ENCODE measurements at regions not wholly inside any gene's neighbourhood (a gene's known extent, or its start where the extent isn't known, plus 50 kb on each side); places are given as distances from the start of the nearest gene placed in this dataset.

GRCh38 chr7:97659363-97660045 lies 72.4 kb upstream of the TAC1 start:
- no peak overlapping the region for H2AK5ac ChIP-seq (ENCODE audit: insufficient read length, low read length)
- H2AFZ ChIP-seq (ENCODE audit: low read length), result no peak overlapping the region
- no peaks in the 10 kb centered on the region for H3K79me2 ChIP-seq (ENCODE audit: insufficient read depth, low read length)
- H3K9me3 Mint-ChIP-seq, result no peaks in the 10 kb centered on the region; a peak in 1 of 5 replicates
- H3K56ac ChIP-seq (ENCODE audit: insufficient read length, low read depth, low read length), result no peak overlapping the region
- no peak overlapping the region for H3K4me2 ChIP-seq (ENCODE audit: insufficient read depth, insufficient read length, low read length)
- H3K27me3 ChIP-seq (ENCODE audit: insufficient read depth, low read length), result no peaks in the 10 kb centered on the region
- H3K36me3 Mint-ChIP-seq (ENCODE audit: insufficient read depth in 1 of 3, low read depth in 3 of 3), result no peaks in the 10 kb centered on the region
- no peaks in the 10 kb centered on the region for H3K4me1 Mint-ChIP-seq
- H3K27ac ChIP-seq (ENCODE audit: insufficient read length, low read depth, low read length), result no peak overlapping the region
- no peak overlapping the region for H3K9ac ChIP-seq (ENCODE audit: extremely low read depth, insufficient read length, low read length)
- no peak overlapping the region for H3K23ac ChIP-seq (ENCODE audit: insufficient read length, low read depth, low read length)
- H2BK15ac ChIP-seq (ENCODE audit: low read depth, low read length), result no peak overlapping the region
- H4K8ac ChIP-seq (replicated peaks; ENCODE audit: insufficient read length, low read depth, low read length), result no peak overlapping the region
- H4K91ac ChIP-seq (ENCODE audit: insufficient read length, low read depth, low read length), result no peak overlapping the region
- no CpG with 5 or more reads among the region's 3 CpGs for WGBS (ENCODE audit: extremely low coverage, insufficient read length, low lambda C conversion rate)
- H3K4me1 ChIP-seq (ENCODE audit: insufficient read depth, low read length), result no peaks in the 10 kb centered on the region
- no peak overlapping the region for H3K4ac ChIP-seq (ENCODE audit: low read depth, low read length)
- H2BK12ac ChIP-seq (ENCODE audit: insufficient read length, low read depth, low read length), result no peak overlapping the region
- H3K27me3 Mint-ChIP-seq (ENCODE audit: low read depth), result no peaks in the 10 kb centered on the region
- H3K27ac Mint-ChIP-seq, result no peak overlapping the region
- H2BK20ac ChIP-seq (ENCODE audit: low read depth, low read length, poor library complexity, severe bottlenecking), result no peak overlapping the region
- no peak for DNase-seq
- no peaks in the 10 kb centered on the region for H3K79me1 ChIP-seq (ENCODE audit: insufficient read depth, low read depth, low read length, poor library complexity, severe bottlenecking)
- no peak overlapping the region for H2BK120ac ChIP-seq (ENCODE audit: low read depth, low read length, poor library complexity, severe bottlenecking)
- no peak for TF ChIP-seq CTCF (conservative IDR thresholded peaks at IDR 0.05)
- H3K14ac ChIP-seq (ENCODE audit: insufficient read depth, low read length), result no peak overlapping the region
- no peak overlapping the region for H3K4me3 Mint-ChIP-seq
- H4K20me1 ChIP-seq (ENCODE audit: control insufficient read depth, insufficient read depth, insufficient read length), result no peaks in the 10 kb centered on the region
- no peak overlapping the region for H4K5ac ChIP-seq (ENCODE audit: insufficient read length, low read depth, low read length)
- H2BK5ac ChIP-seq (ENCODE audit: insufficient read length, low read length), result no peak overlapping the region
- H3K23me2 ChIP-seq (ENCODE audit: insufficient read length, low read depth, low read length, poor library complexity, severe bottlenecking), result no peaks in the 10 kb centered on the region
- H3K9me3 ChIP-seq (ENCODE audit: control insufficient read depth, low read depth, low read length), result no peaks in the 10 kb centered on the region
- H3K18ac ChIP-seq (ENCODE audit: insufficient read length, low read depth, low read length), result no peak overlapping the region
- no peak overlapping the region for H3T11ph ChIP-seq (ENCODE audit: low read length)
